Stimulated activated CD8-positive, alpha-beta memory T cell treated with anti-CD3 and anti-CD28 coated beads, Interleukin-7, amount 100 ng/mL, for 4 hours (primary cell): ENCODE measurements at regions not wholly inside any gene's neighbourhood (a gene's known extent, or its start where the extent isn't known, plus 50 kb on each side); places are given as distances from the start of the nearest gene placed in this dataset.

Experiments
- DNase-seq, 2 donors: peaks; one replicate each; pipeline ENCODE4 v3.0.0-alpha.2; 2020; ENCODE audit warnings: low read depth in 2 of 2

DNA sequence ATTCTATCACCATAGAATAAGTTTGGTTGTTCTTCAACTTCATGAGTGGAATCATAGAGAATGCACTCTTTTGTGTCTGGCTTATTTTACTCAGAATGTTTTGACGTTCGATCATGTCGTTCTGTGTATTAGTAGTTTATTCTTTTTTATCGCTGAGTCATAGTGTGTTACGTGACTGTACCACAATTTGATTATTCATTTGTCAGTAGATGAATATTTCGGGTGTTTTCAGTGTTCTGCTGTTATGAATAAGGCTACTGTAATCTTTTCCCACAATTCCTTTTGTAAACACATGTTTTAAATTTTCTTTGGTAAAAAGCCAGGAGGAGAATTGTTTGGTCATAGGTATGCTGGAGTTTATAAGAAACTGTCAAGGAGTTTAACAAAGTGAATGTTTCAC, 279.9 kb upstream of the B3GAT1 start:
- no peak for DNase-seq

GRCh38 chr11:134691295-134691873, 279.3 kb upstream of the B3GAT1 start:
- DNase-seq = no peak

GRCh38 chr11:134689886-134690285, 277.8 kb upstream of the B3GAT1 start:
- no peak for DNase-seq

DNA sequence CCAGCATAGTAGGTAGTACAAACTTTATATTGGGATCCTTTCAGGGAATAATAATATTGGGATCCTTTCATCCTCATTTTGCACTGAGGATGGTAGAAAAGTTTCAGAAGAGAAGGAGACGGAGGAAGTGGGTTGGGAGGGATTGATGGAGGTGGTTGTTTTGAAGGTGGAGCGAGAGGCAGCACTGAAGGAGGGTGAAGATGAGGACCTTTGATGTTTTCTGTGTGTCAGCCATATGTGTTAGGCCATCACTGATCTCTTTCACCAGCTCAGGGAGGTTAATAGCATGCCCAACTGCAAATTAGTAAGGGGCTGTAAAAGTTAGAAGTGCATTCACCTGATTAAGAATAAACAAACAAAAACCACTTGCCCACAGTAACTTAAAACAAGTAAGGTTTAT, 275.5 kb upstream of the B3GAT1 start:
- no peak for DNase-seq

- DNase-seq = no peak
Observed at GRCh38 chr11:134686460-134687061, 274.5 kb upstream of the B3GAT1 start.

DNA sequence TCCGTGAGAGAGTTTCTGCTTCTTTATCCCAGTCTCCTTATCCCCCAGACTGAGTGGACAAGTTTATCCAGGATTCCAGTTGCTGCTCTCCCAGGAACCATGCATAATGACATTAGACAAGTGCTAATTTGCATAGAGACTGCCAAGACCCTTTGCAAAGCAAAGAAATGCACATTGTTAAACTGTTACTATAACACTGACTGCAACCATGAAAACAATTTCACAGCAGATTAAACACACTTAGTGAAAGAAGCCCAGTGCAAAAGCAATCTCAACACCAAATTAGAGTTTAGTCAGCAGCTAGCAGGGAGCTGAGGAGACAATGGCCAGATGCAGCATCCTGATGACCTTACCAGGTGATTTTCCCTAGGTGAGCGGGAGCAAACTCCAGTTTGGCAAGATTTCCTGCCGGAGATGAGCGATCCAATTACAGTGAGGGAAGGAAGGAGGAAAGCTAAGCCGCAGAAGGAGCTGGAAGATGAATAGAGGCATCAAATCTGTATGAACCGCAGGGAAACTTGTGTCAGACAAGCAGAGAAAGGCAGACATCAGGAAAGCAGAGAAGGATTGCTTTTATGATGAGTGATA, 273.8 kb upstream of the B3GAT1 start:
- no peak for DNase-seq

GRCh38 chr11:134684576-134684975, 272.5 kb upstream of the B3GAT1 start:
- no peak for DNase-seq

DNA sequence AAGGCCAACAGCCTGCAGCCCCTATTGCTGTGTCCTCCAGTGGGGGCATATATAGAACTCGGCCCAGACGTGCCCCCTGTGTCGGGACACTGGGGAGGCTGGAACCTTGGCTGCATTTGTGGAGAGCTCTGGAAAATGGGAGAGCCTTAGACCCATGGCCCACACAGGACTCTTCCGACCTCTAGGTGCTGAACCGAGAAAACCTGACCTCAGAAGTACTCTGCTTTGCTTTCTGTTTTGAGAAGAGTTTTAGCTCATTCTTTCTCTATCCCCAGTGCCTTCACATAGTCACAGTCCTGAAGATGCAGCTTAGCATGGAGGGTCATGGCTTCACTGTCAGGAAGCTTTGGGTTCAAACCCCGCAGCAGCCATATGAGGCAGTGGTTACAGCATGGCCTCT, 271.8 kb upstream of the B3GAT1 start:
- DNase-seq = no peak

DNA sequence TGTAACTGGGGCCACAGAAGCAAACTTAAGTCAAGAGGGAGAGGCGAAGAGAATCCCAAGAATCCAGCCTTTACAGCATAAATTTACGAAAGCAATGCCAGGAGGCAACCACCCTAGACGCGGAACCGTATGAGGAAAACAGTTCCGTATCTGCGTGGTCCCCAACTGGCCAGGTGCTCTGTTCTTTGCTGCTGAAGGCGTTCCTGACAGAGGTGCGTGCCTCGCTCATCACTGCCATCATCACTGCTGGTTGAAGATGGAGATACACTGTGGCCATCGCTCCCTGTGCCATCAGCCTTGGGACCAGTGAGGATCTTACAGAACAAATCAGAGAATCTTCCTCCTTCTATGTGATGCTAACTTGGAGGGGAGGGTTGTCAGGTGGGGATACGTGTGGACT, 270.5 kb upstream of the B3GAT1 start:
- no peak for DNase-seq

GRCh38 chr11:134679592-134679991, 267.6 kb upstream of the B3GAT1 start:
- DNase-seq = no peak

- no peak for DNase-seq
Observed at GRCh38 chr11:134678744-134679143, 266.7 kb upstream of the B3GAT1 start.

GRCh38 chr11:134677891-134678551, 266.0 kb upstream of the B3GAT1 start:
- no peak for DNase-seq

DNA sequence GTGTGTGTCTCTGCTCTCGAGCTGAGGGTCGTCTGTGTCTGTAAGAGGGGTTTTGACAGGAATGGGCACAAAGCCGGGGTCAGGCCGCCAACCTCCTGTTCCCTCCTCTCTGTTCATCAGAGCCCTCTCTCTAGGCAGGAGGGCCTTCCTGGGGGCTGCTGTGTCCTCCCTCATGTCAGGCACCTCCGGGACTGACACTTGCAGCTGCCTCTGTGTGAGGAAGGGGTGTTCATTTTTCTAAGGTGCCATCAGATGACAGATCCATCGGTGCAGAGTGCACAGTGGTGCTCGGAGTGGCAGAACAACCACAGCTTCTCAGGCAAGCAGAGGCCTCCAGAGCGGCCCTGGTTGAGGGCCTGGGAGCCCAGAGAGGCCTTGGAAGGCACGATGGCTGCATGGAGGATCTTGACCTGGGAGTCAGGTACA, 265.4 kb upstream of the B3GAT1 start:
- no peak for DNase-seq

DNA sequence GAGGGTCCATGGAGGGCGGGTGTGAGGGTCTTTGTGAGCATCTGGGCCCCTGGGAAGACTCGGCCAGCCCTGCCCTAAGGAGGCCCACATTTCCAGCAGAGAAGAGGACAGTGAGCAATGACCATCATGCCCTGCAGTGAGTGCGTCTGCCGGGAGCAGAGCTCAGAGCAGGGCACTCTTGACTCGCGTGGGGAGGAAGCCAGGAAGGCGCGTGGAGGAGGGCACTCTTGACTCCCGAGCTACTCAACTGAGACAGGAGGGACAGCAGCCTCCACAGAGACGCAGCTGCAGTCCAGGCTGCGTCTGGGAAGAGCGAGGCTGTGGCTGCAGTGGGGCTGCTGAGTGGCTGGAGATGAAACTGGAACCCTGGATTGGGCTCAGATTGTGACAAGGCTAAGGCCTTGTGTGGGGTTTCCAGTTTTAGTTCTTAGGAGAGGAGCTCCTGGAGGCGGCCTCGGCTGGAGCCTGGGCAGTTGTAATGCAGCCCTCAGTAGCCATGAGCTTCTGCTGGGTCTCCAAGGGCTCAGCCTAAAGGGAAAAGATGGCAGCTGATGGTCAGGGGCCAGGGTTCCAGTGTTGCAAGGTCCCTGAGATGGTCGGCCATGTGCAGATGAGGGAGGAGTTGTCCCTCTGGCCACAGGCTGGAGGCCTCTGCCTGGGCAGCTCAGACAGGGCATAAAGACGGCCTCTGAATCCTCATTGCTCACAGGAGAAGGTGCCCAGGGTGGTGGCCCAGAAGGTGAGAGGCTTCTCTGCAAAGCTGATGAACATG, 264.7 kb upstream of the B3GAT1 start:
- no peak for DNase-seq

DNA sequence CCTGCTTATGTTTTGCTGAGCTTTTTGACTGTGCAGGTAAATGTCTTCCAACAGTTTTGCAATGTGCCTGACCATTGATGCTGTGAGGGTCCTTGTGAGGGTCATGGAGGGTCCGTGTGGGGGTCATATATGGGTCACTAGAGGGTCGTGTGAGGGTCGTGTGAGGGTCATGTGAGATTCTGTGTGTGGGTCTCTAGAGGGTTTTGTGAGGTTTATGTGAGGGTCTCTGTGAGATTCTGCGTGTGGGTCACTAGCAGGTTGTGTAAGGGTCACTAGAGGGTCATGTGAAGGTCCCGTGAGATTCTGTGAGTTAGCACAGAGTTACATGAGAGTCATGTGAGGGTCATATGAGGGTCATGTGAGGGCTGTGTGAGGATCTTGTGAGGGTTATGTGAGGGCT, 263.9 kb upstream of the B3GAT1 start:
- no peak for DNase-seq

- no peak for DNase-seq
Observed at GRCh38 chr11:134674974-134675373, 262.9 kb upstream of the B3GAT1 start.

- DNase-seq = no peak
Observed at GRCh38 chr11:134670961-134671370, 258.9 kb upstream of the B3GAT1 start.

DNA sequence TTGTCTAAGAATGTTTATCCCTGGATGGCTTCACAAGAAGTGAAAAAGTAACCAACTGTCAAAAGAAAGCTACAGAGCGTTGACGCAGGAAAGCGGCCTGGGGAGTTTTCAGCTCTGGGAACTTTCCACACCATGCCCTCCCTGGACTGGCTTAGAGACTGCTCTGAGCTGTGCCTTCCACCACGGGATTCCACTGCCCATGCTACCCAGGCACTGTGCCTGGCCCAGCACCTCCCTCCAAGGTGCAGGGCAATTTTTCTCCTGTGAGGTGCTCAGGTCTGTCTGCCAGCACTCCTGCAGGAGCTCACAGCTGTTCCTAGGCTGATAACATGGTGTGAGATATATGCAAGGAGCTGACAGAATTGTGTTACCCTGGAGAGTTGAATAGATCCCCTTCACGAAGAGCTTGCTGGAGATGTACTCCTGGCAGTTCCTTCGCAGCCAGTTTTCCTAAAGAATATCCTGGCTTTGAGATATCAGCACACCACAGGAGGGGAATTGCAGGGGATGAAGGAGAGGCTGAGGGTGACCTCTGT, 258.3 kb upstream of the B3GAT1 start:
- DNase-seq = no peak

GRCh38 chr11:134669796-134670195, 257.8 kb upstream of the B3GAT1 start:
- no peak for DNase-seq

DNA sequence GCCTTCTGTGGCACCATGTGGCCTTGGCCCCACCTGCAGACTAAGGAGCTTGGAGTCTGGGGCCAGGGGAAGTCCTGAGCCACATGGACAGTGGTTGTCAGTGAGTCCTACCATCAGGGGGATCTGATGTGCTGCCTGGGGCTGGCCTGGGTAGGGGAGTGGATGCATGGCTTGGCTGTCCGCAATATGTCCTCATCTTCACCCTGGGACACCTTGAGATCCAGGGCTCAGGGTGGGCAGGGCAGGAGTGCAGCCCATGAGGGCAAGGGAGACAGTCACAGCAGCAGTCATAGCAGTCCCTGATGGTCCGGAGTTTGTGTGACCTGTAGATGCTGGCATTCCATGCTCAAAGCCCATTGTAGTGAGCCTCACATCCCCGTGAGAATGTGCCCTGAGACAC, 256.8 kb upstream of the B3GAT1 start:
- no peak for DNase-seq

- DNase-seq = no peak
Observed at GRCh38 chr11:134668076-134668475, 256.0 kb upstream of the B3GAT1 start.

DNA sequence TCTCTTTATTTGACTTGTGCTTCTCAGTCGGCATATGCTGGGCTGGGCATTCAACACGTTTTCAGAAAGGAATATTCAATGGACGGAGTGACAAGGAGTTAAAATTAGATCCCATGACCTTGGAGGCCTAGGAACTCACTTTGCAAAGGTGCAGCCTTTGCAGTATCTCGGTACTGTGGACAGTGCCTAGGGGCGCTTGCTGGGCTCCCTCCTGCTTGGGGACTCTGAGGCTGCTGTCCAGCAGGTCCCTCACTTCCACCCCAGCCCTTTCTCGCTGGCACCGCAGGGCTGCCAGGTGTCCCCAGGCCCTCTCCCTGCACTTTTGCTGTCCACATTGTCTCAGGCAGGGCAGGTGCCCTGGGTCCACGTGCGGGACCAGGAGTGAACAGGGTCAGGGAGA, 255.5 kb upstream of the B3GAT1 start:
- DNase-seq = no peak
